AG10803 (cell line): ENCODE measurements at regions not wholly inside any gene's neighbourhood (a gene's known extent, or its start where the extent isn't known, plus 50 kb on each side); places are given as distances from the start of the nearest gene placed in this dataset.

ENCODE experiments used
- DNase-seq: peaks from one replicate; pipeline ENCODE4 v3.0.0; 2010; ENCODE audit warnings: low read depth
- H3K4me3 ChIP-seq: 2 replicates; pipeline ENCODE4 v1.5.1; 2011; ENCODE audit warnings: mild to moderate bottlenecking, low read length, control low read depth
- CTCF ChIP-seq: conservative IDR thresholded peaks from 2 replicates; pipeline ENCODE4 v1.5.1; 2011; ENCODE audit warnings: mild to moderate bottlenecking, low read length, control low read depth, inconsistent platforms

- no peak for DNase-seq
- TF ChIP-seq CTCF: no peak
- no peak overlapping the region for H3K4me3 ChIP-seq
Measured at GRCh38 chr5:165015126-165015525, 1509.7 kb downstream of the MAT2B start.

- no peak for DNase-seq
- H3K4me3 ChIP-seq: no peak overlapping the region
- TF ChIP-seq CTCF: no peak
Measured at GRCh38 chr5:165015547-165015946, 1510.1 kb downstream of the MAT2B start.

GRCh38 chr5:165026971-165027370 is 1521.6 kb downstream of the MAT2B start:
- H3K4me3 ChIP-seq: no peak overlapping the region
- DNase-seq: no peak
- no peak for TF ChIP-seq CTCF

GRCh38 chr5:165028356-165028755 is 1522.9 kb downstream of the MAT2B start:
- TF ChIP-seq CTCF: no peak
- H3K4me3 ChIP-seq: no peak overlapping the region
- DNase-seq: no peak

GRCh38 chr5:165029099-165029870 is 1523.9 kb downstream of the MAT2B start:
- TF ChIP-seq CTCF: no peak
- DNase-seq: no peak

GRCh38 chr5:165030971-165031370 is 1525.6 kb downstream of the MAT2B start:
- H3K4me3 ChIP-seq: no peak overlapping the region
- no peak for TF ChIP-seq CTCF
- DNase-seq: no peak

More at GRCh38 chr5:165029099-165029870, 1523.9 kb downstream of the MAT2B start:
- H3K4me3 ChIP-seq: no peak overlapping the region

GRCh38 chr5:165031371-165031770 is 1526.0 kb downstream of the MAT2B start:
- TF ChIP-seq CTCF: no peak
- H3K4me3 ChIP-seq: no peak overlapping the region
- no peak for DNase-seq
